OCI-LY7 (cell line): ENCODE measurements at regions not wholly inside any gene's neighbourhood (a gene's known extent, or its start where the extent isn't known, plus 50 kb on each side); places are given as distances from the start of the nearest gene placed in this dataset.

Experiments used
- BruUV-seq: library from RNA; stranded (reverse); fragments of 400-500 nt; replicated peaks from 2 replicates; lab custom pipeline; 2021; lab: Mats Ljungman, UMichigan
- CTCF ChIA-PET: fragments of 300-600 bp; sonication (Branson Sonifier 250); formaldehyde crosslinking; loops from one replicate; lab custom pipeline; 2022; ENCODE audit warnings: antibody characterized with exemption; ENCODE audit not compliant: unreplicated experiment; lab: Charles Lee
- POLR2A ChIA-PET: fragments of 300-600 bp; sonication (Branson Sonifier 250); formaldehyde crosslinking; loops from one replicate; lab custom pipeline; 2022; ENCODE audit warnings: antibody characterized with exemption; lab: Charles Lee
- DNase-seq: peaks from one replicate; pipeline ENCODE4 v3.0.0-alpha.2; 2015; ENCODE audit warnings: low spot score
- H2AFZ ChIP-seq: fragments of 200-600 bp; sonication (generic), shearing (Covaris generic); 2 replicates; pipeline ENCODE4 v1.6.1; 2014; ENCODE audit warnings: mild to moderate bottlenecking, antibody characterized with exemption, low read length, moderate library complexity
- H3K27ac ChIP-seq: fragments of 200-600 bp; sonication (generic); 2 replicates; pipeline ENCODE4 v1.5.1; 2014; ENCODE audit warnings: mixed run types, low read depth, mild to moderate bottlenecking, moderate library complexity, low read length, inconsistent platforms; ENCODE audit not compliant: poor library complexity, severe bottlenecking
- H3K36me3 ChIP-seq: fragments of 200-600 bp; sonication (generic); 2 replicates; pipeline ENCODE4 v1.6.1; 2014; ENCODE audit warnings: mild to moderate bottlenecking, antibody characterized with exemption, low read length, moderate library complexity, mixed read lengths; ENCODE audit not compliant: insufficient read depth
- H3K4me1 ChIP-seq: fragments of 200-600 bp; sonication (generic); 2 replicates; pipeline ENCODE4 v1.5.1; 2014; ENCODE audit warnings: mild to moderate bottlenecking, low read length; ENCODE audit not compliant: insufficient read depth, poor library complexity, severe bottlenecking
- H3K4me2 ChIP-seq: fragments of 200-600 bp; sonication (generic); 2 replicates; pipeline ENCODE4 v1.6.1; 2014; ENCODE audit warnings: mild to moderate bottlenecking, low read length
- H3K4me3 ChIP-seq: fragments of 200-600 bp; sonication (generic); 2 replicates; pipeline ENCODE4 v1.5.1; 2014; ENCODE audit warnings: mild to moderate bottlenecking, low read depth, low read length; ENCODE audit not compliant: poor library complexity, severe bottlenecking
- H3K79me2 ChIP-seq: fragments of 200-600 bp; sonication (generic); 2 replicates; pipeline ENCODE4 v1.6.1; 2016; ENCODE audit warnings: low read depth, mild to moderate bottlenecking, low read length, moderate library complexity, mixed read lengths; ENCODE audit not compliant: insufficient read depth
- H3K9me2 ChIP-seq: fragments of 200-600 bp; sonication (generic); 2 replicates; pipeline ENCODE4 v1.6.1; 2016; ENCODE audit warnings: mild to moderate bottlenecking, low read length, mixed read lengths; ENCODE audit not compliant: insufficient read depth
- H3K9me3 ChIP-seq: fragments of 200-600 bp; sonication (generic); 2 replicates; pipeline ENCODE4 v1.6.1; 2014; ENCODE audit warnings: mild to moderate bottlenecking, mixed run types, low read length, mixed read lengths
- H4K20me1 ChIP-seq: fragments of 200-600 bp; sonication (generic); 2 replicates; pipeline ENCODE4 v1.6.1; 2014; ENCODE audit warnings: mild to moderate bottlenecking, antibody characterized with exemption, low read length, moderate library complexity, mixed read lengths; ENCODE audit not compliant: insufficient read depth
- EZH2phosphoT487 ChIP-seq: fragments of 200-600 bp; sonication (generic); IDR thresholded peaks from 2 replicates; pipeline ENCODE4 v1.6.1; 2018; ENCODE audit warnings: low read depth, borderline replicate concordance, mild to moderate bottlenecking, mixed run types, antibody characterized with exemption, low read length, moderate library complexity, mixed read lengths
- intact Hi-C: fragments of 100-400 bp; cut with micrococcal nuclease; formaldehyde crosslinking; loops from one replicate; pipeline ENCODE4 v1.10.0; 2022; ENCODE audit not compliant: unreplicated experiment
- TF ChIP-seq, protein P1 (sequence below): fragments of 200-600 bp; sonication (generic); conservative IDR thresholded peaks from 2 replicates; pipeline ENCODE4 v1.5.1; 2014; ENCODE audit warnings: mild to moderate bottlenecking, antibody characterized with exemption, low read length, moderate library complexity, mixed read lengths

DNA sequence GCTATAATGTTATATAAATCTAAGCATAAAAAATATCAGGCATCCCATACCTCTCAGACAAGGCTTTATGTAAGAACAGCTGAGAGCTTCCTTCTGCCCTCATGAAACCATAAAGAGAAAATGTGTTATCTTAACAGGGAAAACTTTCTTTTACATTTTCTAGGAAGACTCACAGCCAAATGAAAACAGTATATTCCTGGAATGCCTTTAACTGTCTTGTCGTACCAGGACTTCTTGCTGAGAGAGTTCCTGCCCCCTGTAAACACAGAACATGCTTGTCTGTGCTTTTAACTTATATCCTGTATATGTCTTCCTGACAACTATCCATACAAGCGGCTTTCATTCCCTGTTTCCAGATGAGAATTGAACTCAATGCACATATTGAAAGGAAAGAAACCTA lies 64.8 kb upstream of the AHR start:
- BruUV-seq: no TSS peak
- Histone ChIP-seq H3K4me2 (no peak overlapping the region), H3K27ac (no peak overlapping the region), H3K9me3 (no peaks in the 10 kb centered on the region), H3K9me2 (no peaks in the 10 kb centered on the region), H3K4me3 (no peak overlapping the region), H3K4me1 (no peaks in the 10 kb centered on the region), H3K36me3 (no peaks in the 10 kb centered on the region), H4K20me1 (no peaks in the 10 kb centered on the region), H2AFZ (no peak overlapping the region), H3K79me2 (no peaks in the 10 kb centered on the region)
- DNase-seq: no peak
- ChIA-PET CTCF (no interaction called here), POLR2A (no interaction called here)
- intact Hi-C loops: no loop called here
- TF ChIP-seq EZH2phosphoT487: no peak
- TF ChIP-seq, protein P1, sequence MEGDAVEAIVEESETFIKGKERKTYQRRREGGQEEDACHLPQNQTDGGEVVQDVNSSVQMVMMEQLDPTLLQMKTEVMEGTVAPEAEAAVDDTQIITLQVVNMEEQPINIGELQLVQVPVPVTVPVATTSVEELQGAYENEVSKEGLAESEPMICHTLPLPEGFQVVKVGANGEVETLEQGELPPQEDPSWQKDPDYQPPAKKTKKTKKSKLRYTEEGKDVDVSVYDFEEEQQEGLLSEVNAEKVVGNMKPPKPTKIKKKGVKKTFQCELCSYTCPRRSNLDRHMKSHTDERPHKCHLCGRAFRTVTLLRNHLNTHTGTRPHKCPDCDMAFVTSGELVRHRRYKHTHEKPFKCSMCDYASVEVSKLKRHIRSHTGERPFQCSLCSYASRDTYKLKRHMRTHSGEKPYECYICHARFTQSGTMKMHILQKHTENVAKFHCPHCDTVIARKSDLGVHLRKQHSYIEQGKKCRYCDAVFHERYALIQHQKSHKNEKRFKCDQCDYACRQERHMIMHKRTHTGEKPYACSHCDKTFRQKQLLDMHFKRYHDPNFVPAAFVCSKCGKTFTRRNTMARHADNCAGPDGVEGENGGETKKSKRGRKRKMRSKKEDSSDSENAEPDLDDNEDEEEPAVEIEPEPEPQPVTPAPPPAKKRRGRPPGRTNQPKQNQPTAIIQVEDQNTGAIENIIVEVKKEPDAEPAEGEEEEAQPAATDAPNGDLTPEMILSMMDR: no peak

DNA sequence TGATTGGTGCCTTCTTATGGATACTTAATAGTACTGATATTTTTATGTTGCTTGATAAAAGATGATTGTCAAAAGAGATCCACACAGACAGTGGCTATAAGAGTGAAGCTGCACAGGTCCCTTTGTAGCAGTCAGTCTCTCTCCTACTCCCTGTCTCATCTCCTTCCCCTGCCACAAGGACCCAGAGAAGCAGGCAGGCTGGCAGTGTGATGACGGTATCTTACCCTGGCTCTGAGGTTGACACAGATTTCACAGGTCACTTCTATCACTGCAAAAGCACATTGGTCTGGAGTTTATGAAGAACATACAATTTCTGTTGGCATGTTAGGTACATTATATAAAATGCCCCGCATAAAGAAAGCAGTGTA lies 64.4 kb upstream of the AHR start:
- no peaks in the 10 kb centered on the region for H4K20me1 ChIP-seq
- POLR2A ChIA-PET: no interaction called here
- CTCF ChIA-PET: no interaction called here
- TF ChIP-seq, protein P1: no peak
- no peak for TF ChIP-seq EZH2phosphoT487
- no peak overlapping the region for H3K4me2 ChIP-seq
- H3K9me3 ChIP-seq: no peaks in the 10 kb centered on the region
- BruUV-seq: no TSS peak
- DNase-seq: no peak
- intact Hi-C loops: no loop called here
- H3K4me1 ChIP-seq: no peaks in the 10 kb centered on the region
- no peak overlapping the region for H2AFZ ChIP-seq
- no peaks in the 10 kb centered on the region for H3K9me2 ChIP-seq
- no peaks in the 10 kb centered on the region for H3K36me3 ChIP-seq
- no peak overlapping the region for H3K4me3 ChIP-seq
- no peak overlapping the region for H3K27ac ChIP-seq
- H3K79me2 ChIP-seq: no peaks in the 10 kb centered on the region

DNA sequence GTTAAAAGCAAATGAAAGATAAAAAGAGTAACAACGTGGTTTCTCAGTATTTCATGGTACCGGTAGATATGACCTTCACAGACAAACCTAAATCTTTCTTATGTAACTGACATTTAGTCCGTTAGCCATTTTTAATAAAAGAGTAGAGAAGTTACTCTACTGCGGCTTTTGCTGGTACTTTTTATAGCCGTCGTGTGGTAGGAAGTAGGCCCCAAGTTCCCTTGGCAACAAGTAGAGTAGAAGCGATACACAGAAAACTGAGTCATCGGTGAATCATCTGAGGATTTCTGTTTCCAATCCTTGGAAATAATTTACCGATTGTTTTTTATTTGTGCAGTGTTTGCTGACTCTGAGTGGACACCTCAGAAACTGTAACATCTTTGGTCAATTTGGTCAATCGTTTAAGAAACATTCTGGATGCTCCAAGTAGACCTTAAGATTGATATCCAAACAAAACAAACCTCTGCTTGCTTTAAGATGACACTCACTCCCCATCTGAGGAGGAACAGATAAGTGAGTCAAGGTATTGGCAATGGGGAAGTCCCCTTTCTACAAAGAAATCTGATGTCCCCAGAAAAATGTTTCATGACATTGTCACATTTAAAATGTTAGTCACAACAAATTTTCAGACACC lies 63.9 kb upstream of the AHR start:
- Histone ChIP-seq H3K79me2 (no peaks in the 10 kb centered on the region), H3K9me2 (no peaks in the 10 kb centered on the region), H3K27ac (no peak overlapping the region), H3K9me3 (no peaks in the 10 kb centered on the region), H3K4me3 (no peak overlapping the region), H3K4me1 (no peaks in the 10 kb centered on the region), H4K20me1 (no peaks in the 10 kb centered on the region), H2AFZ (no peak overlapping the region), H3K36me3 (no peaks in the 10 kb centered on the region), H3K4me2 (no peak overlapping the region)
- intact Hi-C loops: no loop called here
- ChIA-PET POLR2A (no interaction called here), CTCF (interaction anchor here (0.6 kb wide), 1 partner anchor 445 kb away, joined by 4 read pairs; no protein-coding TSS in a partner anchor)
- no TSS peak for BruUV-seq
- TF ChIP-seq, protein P1: no peak
- no peak for TF ChIP-seq EZH2phosphoT487
- DNase-seq: no peak
